Nephron progenitor cell (in vitro differentiated cells): ENCODE measurements at regions not wholly inside any gene's neighbourhood (a gene's known extent, or its start where the extent isn't known, plus 50 kb on each side); places are given as distances from the start of the nearest gene placed in this dataset.

Source experiments
- DNase-seq: peaks from one replicate; pipeline ENCODE4 v3.0.0; 2021
- H3K27ac Mint-ChIP-seq: 2 replicates; pipeline ENCODE4 v1.8.0; 2021; ENCODE audit warnings: mild to moderate bottlenecking, moderate library complexity, mixed read lengths
- H3K27me3 Mint-ChIP-seq: 2 replicates; pipeline ENCODE4 v1.8.0; 2021; ENCODE audit warnings: mild to moderate bottlenecking, low read depth, mixed read lengths; ENCODE audit not compliant: poor library complexity
- H3K36me3 Mint-ChIP-seq: 2 replicates; pipeline ENCODE4 v1.8.0; 2021; ENCODE audit warnings: low read depth, mixed read lengths
- H3K4me1 Mint-ChIP-seq: 2 replicates; pipeline ENCODE4 v1.8.0; 2021; ENCODE audit warnings: mixed read lengths
- H3K4me3 Mint-ChIP-seq: 2 replicates; pipeline ENCODE4 v1.8.0; 2021; ENCODE audit warnings: mild to moderate bottlenecking, moderate library complexity, mixed read lengths
- H3K9me3 Mint-ChIP-seq: 2 replicates; pipeline ENCODE4 v1.8.0; 2021; ENCODE audit warnings: mild to moderate bottlenecking, moderate library complexity, mixed read lengths
- TF ChIP-seq, protein P1 (sequence below): fragments of 200-600 bp; sonication (generic); IDR thresholded peaks from 2 replicates; pipeline ENCODE4 v1.5.0; 2021; ENCODE audit warnings: antibody characterized with exemption

DNA sequence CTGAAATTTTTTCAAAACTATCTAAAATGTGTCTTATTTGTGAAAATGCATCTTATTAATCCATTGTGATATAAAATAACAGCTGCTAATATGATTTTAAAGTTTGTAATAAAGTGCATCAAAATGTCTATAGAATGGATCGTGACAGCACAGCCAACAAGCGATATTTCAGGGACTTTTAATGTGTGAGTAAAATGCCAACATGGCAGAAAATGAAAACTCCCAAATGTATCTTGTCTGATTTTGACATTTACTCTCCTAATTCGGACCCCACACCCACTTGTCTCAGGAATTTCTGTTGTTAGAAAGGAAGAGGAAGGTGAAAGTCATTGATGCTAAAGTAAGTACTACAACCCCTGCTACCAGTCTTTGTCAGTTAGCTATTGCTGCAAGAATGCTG, 273.9 kb downstream of the SATB1 start:
- TF ChIP-seq, protein P1, sequence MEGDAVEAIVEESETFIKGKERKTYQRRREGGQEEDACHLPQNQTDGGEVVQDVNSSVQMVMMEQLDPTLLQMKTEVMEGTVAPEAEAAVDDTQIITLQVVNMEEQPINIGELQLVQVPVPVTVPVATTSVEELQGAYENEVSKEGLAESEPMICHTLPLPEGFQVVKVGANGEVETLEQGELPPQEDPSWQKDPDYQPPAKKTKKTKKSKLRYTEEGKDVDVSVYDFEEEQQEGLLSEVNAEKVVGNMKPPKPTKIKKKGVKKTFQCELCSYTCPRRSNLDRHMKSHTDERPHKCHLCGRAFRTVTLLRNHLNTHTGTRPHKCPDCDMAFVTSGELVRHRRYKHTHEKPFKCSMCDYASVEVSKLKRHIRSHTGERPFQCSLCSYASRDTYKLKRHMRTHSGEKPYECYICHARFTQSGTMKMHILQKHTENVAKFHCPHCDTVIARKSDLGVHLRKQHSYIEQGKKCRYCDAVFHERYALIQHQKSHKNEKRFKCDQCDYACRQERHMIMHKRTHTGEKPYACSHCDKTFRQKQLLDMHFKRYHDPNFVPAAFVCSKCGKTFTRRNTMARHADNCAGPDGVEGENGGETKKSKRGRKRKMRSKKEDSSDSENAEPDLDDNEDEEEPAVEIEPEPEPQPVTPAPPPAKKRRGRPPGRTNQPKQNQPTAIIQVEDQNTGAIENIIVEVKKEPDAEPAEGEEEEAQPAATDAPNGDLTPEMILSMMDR = no peak
- DNase-seq = no peak
- H3K9me3 Mint-ChIP-seq = no peaks in the 10 kb centered on the region
- no peak overlapping the region for H3K27ac Mint-ChIP-seq
- no peak overlapping the region for H3K4me3 Mint-ChIP-seq
- no peaks in the 10 kb centered on the region for H3K27me3 Mint-ChIP-seq
- no peaks in the 10 kb centered on the region for H3K4me1 Mint-ChIP-seq
- no peaks in the 10 kb centered on the region for H3K36me3 Mint-ChIP-seq

GRCh38 chr3:18149935-18150334, 275.2 kb downstream of the SATB1 start:
- H3K4me3 Mint-ChIP-seq = no peak overlapping the region
- no peak for DNase-seq
- H3K36me3 Mint-ChIP-seq = no peaks in the 10 kb centered on the region
- TF ChIP-seq, protein P1 = no peak
- no peaks in the 10 kb centered on the region for H3K9me3 Mint-ChIP-seq
- no peaks in the 10 kb centered on the region for H3K4me1 Mint-ChIP-seq
- H3K27me3 Mint-ChIP-seq = no peaks in the 10 kb centered on the region
- no peak overlapping the region for H3K27ac Mint-ChIP-seq

GRCh38 chr3:18149386-18149785, 275.8 kb downstream of the SATB1 start:
- no peaks in the 10 kb centered on the region for H3K27me3 Mint-ChIP-seq
- no peak overlapping the region for H3K4me3 Mint-ChIP-seq
- TF ChIP-seq, protein P1 = no peak
- H3K4me1 Mint-ChIP-seq = no peaks in the 10 kb centered on the region
- DNase-seq = no peak
- no peak overlapping the region for H3K27ac Mint-ChIP-seq
- no peaks in the 10 kb centered on the region for H3K9me3 Mint-ChIP-seq
- H3K36me3 Mint-ChIP-seq = no peaks in the 10 kb centered on the region

DNA sequence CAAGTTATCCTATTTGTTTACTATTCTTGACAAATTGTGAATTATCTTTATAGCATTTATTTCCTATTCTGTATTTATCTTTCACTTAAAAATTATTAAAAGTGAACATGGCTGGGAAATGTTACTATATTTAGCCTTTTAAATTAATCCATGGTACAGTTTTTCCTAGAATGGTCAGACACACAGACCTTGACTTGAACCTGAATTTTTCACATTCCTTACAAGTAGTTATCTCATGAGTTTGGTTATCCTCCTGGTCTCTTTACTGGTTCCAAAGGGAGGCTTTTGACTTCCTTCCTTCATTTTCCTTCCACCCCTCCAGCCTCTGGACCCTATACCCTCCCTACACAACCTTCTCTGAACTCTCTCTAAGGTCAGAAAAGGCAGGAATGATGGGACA, 280.6 kb downstream of the SATB1 start:
- Mint-ChIP-seq H3K9me3 (no peaks in the 10 kb centered on the region), H3K36me3 (no peaks in the 10 kb centered on the region), H3K4me1 (peaks cover 12% of the 10 kb centered on the region), H3K27ac (no peak overlapping the region), H3K27me3 (no peaks in the 10 kb centered on the region), H3K4me3 (no peak overlapping the region)
- no peak for DNase-seq
- TF ChIP-seq, protein P1 = no peak

DNA sequence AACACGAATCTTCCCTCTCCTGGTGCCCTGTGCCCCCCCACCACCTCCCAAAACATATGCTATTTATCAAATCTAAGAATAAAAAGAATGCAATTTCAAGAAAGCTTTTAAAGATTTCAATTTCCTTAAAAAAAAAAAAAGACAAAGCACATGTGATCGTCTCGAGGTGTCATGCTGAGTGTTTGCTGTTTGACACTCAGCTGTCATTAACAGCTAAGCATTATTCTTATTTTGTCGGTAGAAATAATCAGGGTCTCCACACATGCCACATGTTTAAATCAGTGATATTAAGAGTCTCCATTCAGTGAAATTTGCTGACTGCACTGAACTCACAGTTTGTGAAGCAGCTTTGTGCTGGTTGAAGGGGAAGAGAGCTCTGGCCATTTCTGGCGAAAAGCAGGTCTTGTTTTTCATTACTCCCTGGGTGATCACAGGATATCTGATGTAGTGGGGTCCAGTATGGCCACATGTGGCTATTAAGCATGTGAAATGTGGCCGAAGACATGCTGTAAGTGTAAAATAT, 281.8 kb downstream of the SATB1 start:
- Mint-ChIP-seq H3K36me3 (no peaks in the 10 kb centered on the region), H3K27me3 (no peaks in the 10 kb centered on the region), H3K9me3 (no peaks in the 10 kb centered on the region), H3K4me1 (peaks cover 14% of the 10 kb centered on the region), H3K27ac (no peak overlapping the region), H3K4me3 (no peak overlapping the region)
- TF ChIP-seq, protein P1 = no peak
- no peak for DNase-seq

- Mint-ChIP-seq H3K27ac (no peak overlapping the region), H3K27me3 (no peaks in the 10 kb centered on the region), H3K9me3 (no peaks in the 10 kb centered on the region), H3K4me1 (peaks cover 37% of the 10 kb centered on the region), H3K4me3 (no peak overlapping the region), H3K36me3 (peaks cover 5% of the 10 kb centered on the region)
- TF ChIP-seq, protein P1 = no peak
- DNase-seq = no peak
Measured at GRCh38 chr3:18137958-18138357, 287.2 kb downstream of the SATB1 start.
